Anterior cingulate cortex (tissue), 58 donors: ENCODE measurements at regions not wholly inside any gene's neighbourhood (a gene's known extent, or its start where the extent isn't known, plus 50 kb on each side); places are given as distances from the start of the nearest gene placed in this dataset.
"Not testable (repeated sequence)": the region's sequence is repeated elsewhere in the genome, so short reads cannot be mapped to it uniquely, and the experiment has no call there.

ENCODE experiments used
- DNase-seq, 58 donors: peaks; one replicate each; lab custom pipeline; 2025; lab: John Stamatoyannopoulos, UW

DNA sequence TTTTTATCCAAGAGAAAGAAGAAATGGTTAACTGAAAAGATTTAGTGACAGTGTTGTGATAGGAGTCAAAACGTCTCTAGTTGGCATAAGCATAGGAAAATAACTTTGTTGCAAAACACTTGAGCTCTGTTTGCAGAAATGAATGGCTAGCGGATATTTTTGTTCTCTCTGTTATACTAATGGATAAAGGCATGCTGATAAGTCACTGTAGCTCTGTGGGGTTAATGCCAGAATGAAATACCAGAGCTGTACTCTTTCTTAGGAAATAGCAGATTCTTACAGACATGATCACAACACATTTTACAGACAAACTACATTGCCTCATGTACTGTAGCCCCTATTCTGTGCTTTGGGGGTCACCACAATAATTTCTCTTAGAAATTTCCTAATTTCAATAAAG lies 202.8 kb downstream of the DMRTA1 start:
- DNase-seq = no peak

DNA sequence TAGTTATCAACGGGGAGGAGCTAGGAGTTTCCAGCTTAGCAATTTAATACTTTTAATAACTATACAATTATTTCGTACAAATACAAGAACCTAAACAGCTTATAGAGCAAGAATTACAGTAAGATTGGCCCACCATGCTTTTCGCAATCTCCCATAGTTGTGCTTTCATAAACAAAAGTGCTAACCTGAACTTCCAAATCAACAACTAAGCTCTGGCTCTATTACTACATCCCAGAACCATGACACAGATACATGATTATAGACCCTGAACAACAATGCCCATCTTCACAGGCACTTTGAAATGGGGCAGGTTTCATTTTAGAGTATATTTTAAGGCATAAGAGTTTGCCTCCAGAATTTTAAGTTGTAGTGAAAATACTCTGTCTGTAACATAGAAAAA lies 203.5 kb downstream of the DMRTA1 start:
- DNase-seq = no peak

DNA sequence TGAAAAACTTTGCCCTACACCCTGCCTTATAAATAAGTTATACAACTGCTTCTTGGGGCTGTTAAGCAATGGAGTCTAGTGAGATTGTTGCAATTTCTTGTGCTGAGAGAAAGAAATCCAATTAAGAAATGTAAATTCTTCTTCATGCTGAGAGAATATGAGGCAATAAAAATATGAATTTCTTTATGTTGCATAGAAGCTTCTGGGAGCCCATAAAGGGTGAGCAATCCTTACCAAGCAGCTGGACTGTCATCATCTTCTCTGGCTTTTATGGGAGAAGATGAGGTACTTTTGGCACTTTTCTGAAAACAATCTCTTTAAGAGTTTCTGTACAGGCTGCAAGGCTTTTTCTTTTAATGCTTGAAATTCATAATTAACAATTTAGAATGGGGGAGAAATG lies 204.3 kb downstream of the DMRTA1 start:
- no peak for DNase-seq

DNA sequence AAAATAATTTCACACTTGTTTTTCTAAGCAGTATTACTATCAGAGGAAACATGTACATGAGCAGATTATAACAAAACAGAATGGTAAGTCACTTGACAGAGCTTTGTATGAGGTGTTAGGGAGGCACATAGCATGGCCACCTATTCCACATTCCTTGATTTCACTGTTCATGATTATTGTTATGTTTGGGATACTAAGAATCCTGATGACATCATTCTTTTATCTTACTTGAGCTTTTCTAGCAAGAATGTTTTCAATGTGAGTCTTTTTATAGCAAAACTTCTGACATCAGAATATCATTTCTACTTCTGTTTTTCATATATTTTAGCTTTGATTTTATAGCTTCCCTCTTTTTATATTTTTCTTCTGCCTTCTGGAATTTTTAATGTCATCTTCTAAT lies 208.2 kb downstream of the DMRTA1 start:
- DNase-seq = no peak

DNA sequence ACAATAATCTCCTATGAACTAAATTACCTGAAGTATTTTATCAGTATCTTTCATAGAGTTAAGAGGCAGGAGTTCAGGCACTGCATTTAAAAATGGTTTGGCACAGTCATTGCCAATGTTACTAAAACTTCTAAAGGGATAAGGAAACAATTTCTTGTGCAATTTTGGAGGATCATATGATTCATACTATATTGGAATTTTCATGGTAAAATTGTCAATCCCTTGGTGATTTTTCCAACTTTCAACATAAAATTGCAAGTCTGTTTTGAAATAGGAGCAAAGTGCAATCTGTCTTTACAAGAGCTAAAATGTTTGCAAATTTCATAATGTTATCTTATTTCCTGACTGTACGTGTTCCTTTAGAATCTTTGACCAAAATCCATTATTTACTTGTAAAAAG lies 211.1 kb downstream of the DMRTA1 start:
- DNase-seq = no peak

DNA sequence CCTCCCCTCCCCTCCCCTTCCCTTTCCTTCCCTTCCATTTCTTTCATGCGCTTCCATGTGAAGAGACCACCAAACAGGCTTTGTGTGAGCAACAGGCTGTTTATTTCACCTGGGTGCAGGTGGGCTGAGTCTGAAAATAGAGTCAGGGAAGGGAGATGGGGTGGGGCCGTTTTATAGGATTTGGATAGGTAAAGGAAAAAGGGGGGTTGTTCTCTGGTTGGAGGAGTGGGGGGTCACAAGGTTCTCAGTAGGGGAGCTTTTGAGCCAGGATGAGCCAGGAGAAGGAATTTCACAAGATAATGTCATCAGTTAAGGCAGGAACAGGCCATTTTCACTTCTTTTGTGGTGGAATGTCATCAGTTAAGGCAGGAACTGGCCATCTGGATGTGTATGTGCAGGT lies 211.9 kb downstream of the DMRTA1 start:
- DNase-seq = not testable (repeated sequence)

DNA sequence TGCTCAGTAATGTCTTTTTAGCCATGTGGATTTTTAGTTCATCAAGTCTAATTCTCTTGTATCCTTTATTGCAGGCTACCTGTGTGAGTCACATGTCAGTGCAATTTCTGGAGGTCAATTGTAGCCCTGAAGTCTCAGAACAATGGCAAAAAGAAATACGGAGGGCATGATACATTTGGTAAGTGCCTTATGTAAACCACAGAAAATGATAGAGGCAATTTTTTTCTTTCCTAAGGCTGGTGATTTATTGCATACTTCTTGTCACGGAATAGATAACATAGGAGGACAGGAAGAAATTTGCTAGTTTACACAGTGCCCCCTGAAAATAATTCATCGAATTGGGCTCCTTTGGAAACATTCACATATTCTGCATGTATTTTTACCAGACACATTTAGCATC lies 235.9 kb downstream of the DMRTA1 start:
- DNase-seq = no peak

DNA sequence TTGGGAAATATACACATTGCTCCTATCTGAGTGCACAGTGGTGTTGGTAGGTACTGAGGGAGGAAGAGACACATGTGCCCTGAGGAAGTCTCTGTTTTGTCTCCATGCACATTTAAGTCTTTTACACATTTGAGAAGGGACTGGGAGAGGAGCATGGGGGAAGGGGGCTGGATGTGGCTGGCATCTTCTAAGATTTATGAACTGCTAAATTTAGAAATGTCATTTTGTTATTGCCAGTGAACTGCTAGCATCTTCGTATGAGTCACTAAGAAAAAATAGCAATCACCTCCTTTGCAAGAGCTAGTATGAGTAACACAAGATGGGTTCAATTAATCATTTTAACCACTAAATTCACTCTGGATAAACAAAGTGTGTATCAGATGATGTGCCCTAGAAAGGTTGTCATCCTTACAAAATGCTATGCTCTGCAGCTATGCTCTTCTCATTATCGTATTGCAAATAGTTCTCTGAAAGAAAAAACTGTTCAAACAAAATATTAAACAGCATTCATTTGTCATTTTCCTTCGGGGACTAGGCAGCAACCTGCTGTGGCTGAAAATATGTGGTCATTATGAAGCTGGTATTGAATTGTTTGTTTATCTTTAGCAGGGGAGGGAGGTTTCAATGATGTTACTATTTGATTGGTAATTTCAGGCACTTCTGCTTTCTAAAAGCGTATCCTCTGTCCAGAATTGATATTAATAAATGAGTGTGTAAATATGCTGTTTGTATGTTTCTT lies 236.5 kb downstream of the DMRTA1 start:
- peak in 1 of 58 donors; percentile 1 for DNase-seq

DNA sequence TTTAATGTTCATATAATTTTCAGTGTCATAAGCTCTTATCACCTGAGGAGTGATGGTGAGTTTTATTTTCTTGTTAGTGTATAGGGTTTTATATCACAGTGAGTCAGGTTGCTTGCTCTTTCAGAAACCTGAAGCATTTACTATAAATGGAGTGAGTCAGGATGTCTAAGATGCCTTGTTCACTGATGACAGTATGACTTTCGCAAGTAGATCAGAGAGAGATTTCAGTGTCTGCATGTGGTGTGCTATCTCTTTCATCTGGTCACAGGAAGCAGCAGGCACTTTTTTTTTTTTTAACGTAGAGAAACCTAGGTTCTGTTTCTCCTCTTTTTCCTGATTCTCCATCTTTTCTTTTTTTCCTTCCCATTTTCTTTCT lies 237.1 kb downstream of the DMRTA1 start:
- no peak for DNase-seq

DNA sequence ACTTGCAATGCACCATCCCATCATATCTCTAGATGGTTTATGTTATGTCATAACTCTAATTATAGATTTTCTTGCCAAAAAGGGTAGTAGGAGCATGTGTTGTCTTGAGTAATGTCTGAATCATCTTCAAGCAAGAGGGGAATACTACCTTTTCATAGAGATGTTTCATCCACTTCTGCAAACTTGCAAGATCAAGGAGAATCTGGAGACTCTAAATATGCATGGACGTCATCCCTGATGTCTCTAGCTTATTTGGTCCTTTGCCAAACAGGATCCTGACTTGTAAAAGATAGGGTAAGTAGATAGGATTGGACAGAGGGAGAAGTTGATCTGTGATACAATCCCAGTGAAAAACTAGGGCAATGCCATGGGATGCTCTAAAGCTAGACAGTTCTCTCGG lies 246.5 kb downstream of the DMRTA1 start:
- DNase-seq = no peak

DNA sequence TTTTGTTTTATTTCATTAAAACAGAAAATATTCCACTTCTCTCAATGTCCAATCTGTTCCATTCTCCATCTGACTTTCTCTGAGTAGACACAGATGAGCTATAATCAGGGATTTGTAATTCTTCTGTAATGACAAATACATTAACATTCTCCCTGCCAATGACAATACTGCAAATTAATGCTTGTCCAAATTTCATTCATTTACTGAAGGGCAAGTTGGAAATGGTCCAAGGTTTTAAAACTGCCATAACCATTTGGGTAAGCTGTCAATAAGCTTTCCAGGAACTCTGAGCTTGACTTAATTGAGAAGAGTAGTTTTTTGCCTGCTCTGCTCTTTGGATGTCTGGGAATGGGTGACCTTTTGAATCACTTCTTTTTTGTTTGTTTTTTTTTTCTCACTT lies 253.5 kb downstream of the DMRTA1 start:
- DNase-seq = no peak

DNA sequence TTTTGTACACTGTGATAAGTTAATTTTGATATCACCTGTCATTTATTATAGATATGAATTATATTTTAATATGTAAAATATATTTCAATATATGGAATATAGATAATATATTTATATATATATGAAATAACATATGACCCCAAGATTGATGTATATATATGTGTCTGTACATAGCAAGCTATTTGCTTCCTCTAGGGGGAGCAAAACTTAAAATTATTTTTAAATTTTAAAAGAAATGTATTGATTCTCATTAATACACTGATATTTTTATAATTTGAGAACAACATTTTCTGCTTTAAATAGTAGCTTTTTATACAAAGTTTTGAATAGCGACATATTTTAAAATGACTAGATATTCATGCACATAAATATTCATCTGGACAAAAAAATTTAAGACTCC lies 272.0 kb downstream of the DMRTA1 start:
- DNase-seq = no peak

DNA sequence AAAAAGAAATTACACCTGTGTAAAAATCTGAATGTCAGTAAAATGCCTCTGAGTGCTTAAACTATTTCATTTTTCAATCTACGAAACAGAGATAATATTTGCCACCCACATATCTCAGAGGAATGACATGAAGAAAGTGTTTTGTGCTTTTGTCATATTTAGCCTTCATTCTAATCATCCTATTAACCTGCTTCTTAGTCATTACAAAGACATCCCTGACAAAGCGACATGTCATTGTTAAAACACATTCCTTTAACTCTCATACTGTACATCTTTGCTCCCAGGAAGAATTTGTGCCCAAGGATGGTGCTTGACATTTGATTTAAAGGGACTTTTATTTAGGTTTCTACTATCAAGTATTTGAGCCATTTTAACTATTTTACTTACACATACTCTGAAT lies 275.9 kb downstream of the DMRTA1 start:
- no peak for DNase-seq

DNA sequence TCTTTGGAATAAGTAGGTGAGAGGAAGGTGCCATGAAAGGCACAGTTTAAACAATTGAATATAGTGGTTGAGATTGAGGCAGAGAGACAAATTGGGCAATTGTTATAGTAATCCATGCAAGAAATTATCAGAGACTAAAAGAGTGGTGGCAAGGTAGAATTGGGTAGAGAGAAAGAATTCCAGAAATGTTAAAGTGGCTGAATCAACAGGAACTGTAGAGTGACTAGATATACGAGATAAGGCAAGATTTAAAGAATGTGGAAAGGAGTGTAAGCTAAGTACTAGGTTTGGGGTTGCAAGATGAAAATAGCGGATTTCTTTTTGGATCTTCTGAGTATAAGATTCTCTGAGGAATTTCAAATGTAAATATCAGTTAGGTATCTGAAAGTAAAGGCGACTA lies 285.2 kb downstream of the DMRTA1 start:
- DNase-seq = no peak

DNA sequence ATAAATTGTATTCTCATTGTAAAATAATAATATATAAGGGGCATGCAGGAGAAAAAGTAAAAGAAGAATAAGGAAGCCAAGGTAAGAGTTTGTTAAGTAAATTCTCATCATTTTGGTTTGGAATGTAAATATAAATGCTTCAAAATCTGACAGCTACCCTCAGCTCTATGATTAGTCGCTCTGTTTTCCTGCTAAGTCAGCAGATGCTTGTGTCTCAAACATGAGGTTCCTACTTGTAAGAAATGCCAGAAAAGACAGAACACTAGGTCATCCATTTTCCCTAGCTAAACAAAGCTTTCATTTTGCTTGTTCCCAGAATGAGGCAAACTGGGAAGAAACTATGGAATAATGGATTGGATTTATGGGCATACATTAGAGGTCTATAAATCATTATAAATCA lies 293.1 kb downstream of the DMRTA1 start:
- no peak for DNase-seq

DNA sequence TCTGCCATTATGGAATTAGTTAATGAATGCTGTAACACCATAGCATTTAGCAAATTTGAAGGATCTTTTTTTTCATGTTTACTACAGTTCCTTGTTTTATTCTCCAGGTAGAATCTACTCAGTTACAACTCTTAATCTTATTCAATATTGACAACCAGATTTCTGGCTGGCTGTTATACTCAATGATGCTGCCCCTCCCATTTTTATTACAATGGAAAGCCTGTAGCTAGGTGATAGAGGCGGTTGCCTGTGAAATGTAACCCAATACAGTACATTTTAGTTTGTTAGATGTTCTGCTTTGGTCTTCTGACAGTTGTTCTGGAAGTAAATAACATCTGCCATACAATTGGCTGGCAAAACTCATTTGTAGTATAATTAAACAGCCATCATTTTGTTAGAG lies 294.2 kb downstream of the DMRTA1 start:
- no peak for DNase-seq

DNA sequence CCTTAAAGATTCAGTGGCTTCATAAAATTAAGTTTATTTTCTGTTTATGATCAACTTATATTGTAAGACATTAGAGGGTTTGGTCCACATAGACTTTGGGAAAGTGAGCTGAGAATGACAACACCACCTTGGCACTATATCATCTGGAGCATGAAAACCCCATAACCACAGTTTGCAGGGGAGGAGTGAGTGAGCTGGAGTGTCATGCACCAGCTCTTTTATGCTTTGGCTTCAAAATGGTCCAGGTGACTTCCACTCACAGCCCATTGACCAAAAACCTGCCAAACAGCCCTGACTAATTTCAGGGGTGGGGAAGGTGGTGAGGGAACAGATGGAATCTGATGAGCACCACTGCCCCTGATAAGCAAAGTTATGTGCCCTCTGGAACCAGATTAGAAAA lies 295.8 kb downstream of the DMRTA1 start:
- DNase-seq = no peak

DNA sequence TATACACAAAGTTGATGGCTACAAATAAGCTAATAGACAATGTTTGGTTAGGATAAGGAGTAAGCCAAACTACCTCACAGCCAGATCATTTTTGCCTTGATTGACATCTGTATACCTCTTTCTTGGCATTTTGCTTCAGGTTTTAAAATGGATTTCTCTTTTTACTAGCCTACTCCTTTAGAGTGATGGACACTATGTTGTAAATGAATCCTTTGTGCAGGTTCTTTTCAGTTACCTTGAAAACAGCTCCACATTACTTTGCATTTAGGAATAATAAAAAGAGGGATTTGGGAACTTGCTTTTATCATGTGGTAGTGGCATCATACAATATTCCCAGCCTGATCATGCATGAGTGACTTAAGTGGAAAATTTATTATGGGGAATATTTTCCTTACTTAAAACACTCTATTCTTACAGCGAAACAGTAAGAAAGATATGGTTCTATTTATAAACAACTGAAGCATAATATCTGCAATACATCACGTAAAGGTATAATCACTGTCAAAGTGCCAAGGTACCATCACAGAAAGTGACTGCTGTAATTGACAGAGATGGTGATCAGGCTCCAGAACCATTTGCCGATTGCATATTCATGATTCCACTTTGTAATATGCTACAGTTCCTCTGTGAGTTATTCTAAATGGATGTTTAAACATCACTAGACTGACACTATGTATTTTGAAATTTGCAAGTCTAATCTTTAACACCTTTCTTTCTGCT lies 327.0 kb downstream of the DMRTA1 start:
- DNase-seq = no peak

DNA sequence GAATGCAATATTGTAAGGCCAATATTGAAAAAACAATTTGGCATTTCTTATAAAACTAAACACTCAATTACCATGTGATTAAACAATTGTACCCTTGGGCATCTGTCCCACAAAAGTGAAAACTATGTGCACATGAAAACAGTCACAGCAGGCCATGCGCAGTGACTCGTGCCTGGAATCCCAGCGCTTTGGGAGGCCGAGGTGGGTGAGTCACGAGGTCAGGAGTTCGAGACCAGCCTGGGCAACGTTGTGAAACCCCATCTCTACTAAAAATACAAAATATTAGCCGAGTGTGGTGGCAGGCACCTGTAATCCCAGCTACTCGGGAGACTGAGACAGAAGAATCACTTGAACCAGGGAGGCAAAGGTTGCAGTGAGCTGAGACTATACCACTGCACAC lies 343.7 kb downstream of the DMRTA1 start:
- DNase-seq = no peak

DNA sequence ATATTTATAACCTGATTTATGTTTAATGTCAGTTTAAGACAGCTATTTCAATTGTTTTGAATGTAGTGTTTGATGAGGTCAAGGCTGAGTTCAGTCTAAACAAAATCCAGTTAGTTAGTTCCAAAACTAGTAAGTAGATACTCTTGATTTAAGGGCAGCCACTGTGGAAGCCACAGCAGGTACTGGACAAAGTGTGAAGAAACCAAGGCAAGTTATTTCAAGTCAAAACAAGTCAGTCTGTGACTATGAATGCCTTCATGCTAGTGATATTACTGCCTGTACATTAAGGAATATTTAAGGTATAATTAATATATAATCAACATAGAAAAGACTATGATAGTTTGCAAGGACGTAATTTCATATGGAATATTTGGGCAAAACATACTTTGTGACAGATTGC lies 362.3 kb downstream of the DMRTA1 start:
- DNase-seq = no peak

DNA sequence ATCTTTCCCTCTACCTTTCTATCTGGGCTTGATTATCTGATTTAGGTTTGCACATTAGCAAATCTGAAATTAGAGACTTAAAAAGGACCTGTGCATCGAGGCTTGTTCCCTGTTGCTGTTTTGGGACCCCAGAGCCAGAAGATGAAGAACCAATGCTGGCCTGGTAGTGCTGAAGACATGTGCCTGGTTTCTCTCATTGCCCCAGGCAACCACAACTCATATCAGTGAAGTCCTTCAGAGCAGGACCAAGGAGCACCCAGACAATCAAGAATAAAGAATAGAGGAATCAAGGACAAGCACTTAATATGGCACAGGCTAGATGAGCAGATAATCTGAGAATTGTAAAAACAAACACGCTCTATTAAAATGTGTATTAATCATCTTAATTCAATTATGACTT lies 362.7 kb downstream of the DMRTA1 start:
- no peak for DNase-seq

DNA sequence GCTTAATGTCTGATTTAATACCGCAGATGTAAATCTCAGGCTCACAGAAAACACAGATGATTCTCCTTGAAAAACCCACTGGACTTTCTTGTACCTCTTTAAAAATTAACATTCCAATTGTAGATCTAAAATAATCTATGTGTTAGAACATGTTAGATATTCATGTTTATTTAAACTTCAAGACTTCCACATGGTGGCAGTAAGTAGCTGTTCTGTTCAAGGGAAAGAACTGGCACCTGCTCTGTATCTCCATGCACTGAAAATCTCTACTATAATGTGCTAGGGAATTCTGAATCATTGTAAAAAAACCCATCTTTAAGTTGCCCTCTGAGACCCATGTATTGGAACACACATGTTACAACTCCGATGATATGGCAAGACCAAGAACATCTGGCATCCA lies 366.9 kb downstream of the DMRTA1 start:
- peak in 4 of 58 donors; percentile 3 to 16 (median 12) for DNase-seq
